HCT116 (cell line): ENCODE measurements at regions not wholly inside any gene's neighbourhood (a gene's known extent, or its start where the extent isn't known, plus 50 kb on each side); places are given as distances from the start of the nearest gene placed in this dataset.

Experiments used
- CTCF ChIP-seq, 3 experiments: fragments of 200-600 bp in 1 of 3; sonication (generic) in 1 of 3; IDR thresholded peaks in 2 of 3; conservative IDR thresholded peaks in 1 of 3; 2 replicates each; pipeline ENCODE4 v1.5.1; 2012 to 2017; ENCODE audit warnings: low read depth in 2 of 3, low read length in 2 of 3, antibody characterized with exemption in 1 of 3, borderline replicate concordance in 1 of 3, control low read depth in 1 of 3, mild to moderate bottlenecking in 1 of 3, mixed read lengths in 1 of 3, mixed run types in 1 of 3, moderate library complexity in 1 of 3; ENCODE audit not compliant: insufficient read depth in 1 of 3
- EZH2 ChIP-seq: fragments of 200-600 bp; sonication (generic); IDR thresholded peaks from 2 replicates; pipeline ENCODE4 v1.6.1; 2017; ENCODE audit warnings: antibody characterized with exemption, mixed run types
- JUND ChIP-seq: IDR thresholded peaks from 2 replicates; pipeline ENCODE4 v1.6.1; 2012
- MAX ChIP-seq: IDR thresholded peaks from 2 replicates; pipeline ENCODE4 v1.6.1; 2012
- POLR2A ChIP-seq: IDR thresholded peaks from 2 replicates; pipeline ENCODE4 v1.7.0; 2011; ENCODE audit warnings: borderline replicate concordance; ENCODE audit not compliant: insufficient read depth, insufficient read length; ENCODE audit errors: extremely low read depth
- POLR2AphosphoS5 ChIP-seq: IDR thresholded peaks from 2 replicates; pipeline ENCODE4 v1.6.1; 2011; ENCODE audit warnings: mild to moderate bottlenecking, low read depth, low read length, moderate library complexity
- RAD21 ChIP-seq: IDR thresholded peaks from 2 replicates; pipeline ENCODE4 v1.6.1; 2012; ENCODE audit warnings: low read depth, mild to moderate bottlenecking
- REST ChIP-seq: IDR thresholded peaks from 2 replicates; pipeline ENCODE4 v1.6.1; 2012; ENCODE audit warnings: low read depth
- SRF ChIP-seq: IDR thresholded peaks from 2 replicates; pipeline ENCODE4 v1.6.1; 2012; ENCODE audit warnings: low read depth
- YY1 ChIP-seq: IDR thresholded peaks from 2 replicates; pipeline ENCODE4 v1.6.1; 2011; ENCODE audit warnings: low read length, low read depth, moderate library complexity, mild to moderate bottlenecking; ENCODE audit not compliant: insufficient replicate concordance; ENCODE audit errors: extremely low read depth
- ZBTB33 ChIP-seq: IDR thresholded peaks from 2 replicates; pipeline ENCODE4 v1.6.1; 2011; ENCODE audit warnings: mild to moderate bottlenecking, low read length, moderate library complexity; ENCODE audit not compliant: insufficient replicate concordance; ENCODE audit errors: extremely low read depth
- ZNF274 ChIP-seq: fragments of 200-500 bp; sonication (Bioruptor generic); IDR thresholded peaks from 2 replicates; pipeline ENCODE4 v1.6.1; 2014; ENCODE audit warnings: mild to moderate bottlenecking, low read depth, low read length, inconsistent platforms

- TF ChIP-seq CTCF (IDR thresholded peaks at IDR 0.05 in 2 of 3, conservative IDR thresholded peaks at IDR 0.05 in 1 of 3; ENCODE audit: borderline replicate concordance in 1 of 3, insufficient read depth in 1 of 3, low read depth in 2 of 3, low read length in 2 of 3) = no peak
- TF ChIP-seq YY1 = no peak
- TF ChIP-seq MAX = no peak
- TF ChIP-seq POLR2AphosphoS5 = no peak
- TF ChIP-seq POLR2A = no peak
- TF ChIP-seq REST = no peak
- TF ChIP-seq ZBTB33 = no peak
- no peak for TF ChIP-seq SRF
- TF ChIP-seq JUND = no peak
- TF ChIP-seq ZNF274 = no peak
- TF ChIP-seq EZH2 = no peak
- TF ChIP-seq RAD21 = no peak
Measured at GRCh38 chr4:74656596-74656995, 137.7 kb downstream of the BTC start.
